ENCODE measurements at regions not wholly inside any gene's neighbourhood (a gene's known extent, or its start where the extent isn't known, plus 50 kb on each side); places are given as distances from the start of the nearest gene placed in this dataset.

GRCh38 chr17:55655777-55656176 is 66.9 kb downstream of the TMEM100 start:
- TF ChIP-seq CTCF (IDR thresholded peaks at IDR 0.05) = no peak
- TF ChIP-seq POLR2AphosphoS5 (IDR thresholded peaks at IDR 0.05) = no peak

Data from breast epithelium (tissue), 3 donors.